ENCODE measurements at regions not wholly inside any gene's neighbourhood (a gene's known extent, or its start where the extent isn't known, plus 50 kb on each side); places are given as distances from the start of the nearest gene placed in this dataset.

GRCh38 chr2:19416784-19417684, 58.6 kb upstream of the OSR1 start:
- TF ChIP-seq SIN3A (IDR thresholded peaks at IDR 0.05; ENCODE audit: borderline replicate concordance, insufficient read depth, low read length) (no peak), POLR2AphosphoS5 (IDR thresholded peaks at IDR 0.05; ENCODE audit: low read depth, low read length) (no peak)

All from PFSK-1 (cell line).